ENCODE measurements at regions not wholly inside any gene's neighbourhood (a gene's known extent, or its start where the extent isn't known, plus 50 kb on each side); places are given as distances from the start of the nearest gene placed in this dataset.

- TF ChIP-seq SKIL (CRISPR knock-in tag; IDR thresholded peaks at IDR 0.05; ENCODE audit: borderline replicate concordance) (no peak), FOXA3 (CRISPR knock-in tag; IDR thresholded peaks at IDR 0.05) (no peak), CBX2 (IDR thresholded peaks at IDR 0.05; ENCODE audit: low read depth, low read length) (no peak), CBX2 (CRISPR knock-in tag; IDR thresholded peaks at IDR 0.05; ENCODE audit: low read depth) (no peak), BORCS8-MEF2B (CRISPR knock-in tag; IDR thresholded peaks at IDR 0.05) (no peak), ZNF670 (CRISPR knock-in tag; IDR thresholded peaks at IDR 0.05; ENCODE audit: borderline replicate concordance) (no peak)
Measured at GRCh38 chr18:64416990-64417389, 268.1 kb upstream of the LINC00305 start (continued).

GRCh38 chr18:64415218-64415617 is 266.3 kb upstream of the LINC00305 start:
- Histone ChIP-seq H3K36me3 (replicated peaks in 1 of 2; ENCODE audit: control insufficient read depth in 1 of 2, insufficient read depth in 2 of 2, low read length in 2 of 2) (no peaks in the 10 kb centered on the region), H2AFZ (ENCODE audit: low read length) (no peak overlapping the region), H3K27ac (ENCODE audit: extremely low read length, insufficient read depth, low read length) (no peak overlapping the region), H3K9me3 (ENCODE audit: low read length) (peaks cover 26% of the 10 kb centered on the region), H3K27me3 (ENCODE audit: control insufficient read depth in 1 of 2, insufficient read depth in 2 of 2, low read length in 2 of 2) (no peaks in the 10 kb centered on the region), H3K79me2 (ENCODE audit: insufficient read depth, low read length) (no peaks in the 10 kb centered on the region), H4K20me1 (ENCODE audit: insufficient read depth, low read length) (no peaks in the 10 kb centered on the region), H3K9ac (ENCODE audit: insufficient read depth, low read depth, low read length) (no peak overlapping the region), H3K4me3 (replicated peaks in 1 of 3; ENCODE audit: insufficient read depth in 1 of 3, low read depth in 2 of 3, low read length in 3 of 3) (no peak overlapping the region), H3K4me1 (ENCODE audit: insufficient read depth, low read length) (no peaks in the 10 kb centered on the region), H3K4me2 (ENCODE audit: low read depth, low read length) (no peak overlapping the region)
- ATAC-seq: no peak
- BruUV-seq (replicated peaks): no TSS peak
- in situ Hi-C loops (cut with HindIII; ENCODE audit: extremely low pct_ligation_motif_present, low pct_unique_long_range_greater_than_20kb): no loop called here
- WGBS (ENCODE audit: low lambda C conversion rate): 25% methylated on average over 2 of the region's 2 CpGs
- ChIA-PET CTCF (ENCODE audit: low intra/inter-chr PET ratio, low total read pairs) (no interaction called here), POLR2A (no interaction called here)
- intact Hi-C loops (cut with micrococcal nuclease; ENCODE audit: unreplicated experiment): no loop called here
- no peak for TF ChIP-seq RAD21 (CRISPR knock-in tag; IDR thresholded peaks at IDR 0.05)
- no peak for TF ChIP-seq SETDB1 (CRISPR knock-in tag; IDR thresholded peaks at IDR 0.05; ENCODE audit: borderline replicate concordance)
- TF ChIP-seq REL (CRISPR knock-in tag; conservative IDR thresholded peaks at IDR 0.05): no peak
- TF ChIP-seq ZNF362 (CRISPR knock-in tag; IDR thresholded peaks at IDR 0.05; ENCODE audit: borderline replicate concordance): no peak
- no peak for DNase-seq (ENCODE audit: low spot score)
- FAIRE-seq: no peak
